T-helper 1 cell treated with Interleukin-12 subunit alpha and Interleukin-12 subunit beta and Interleukin-4 antibody, amounts not matched to agents 30 ng/mL and 1 ng/mL, for 36 hours (primary cell): ENCODE measurements at regions not wholly inside any gene's neighbourhood (a gene's known extent, or its start where the extent isn't known, plus 50 kb on each side); places are given as distances from the start of the nearest gene placed in this dataset.

ENCODE experiments used
- intact Hi-C: fragments of 100-400 bp; cut with micrococcal nuclease; formaldehyde crosslinking; loops from one replicate; pipeline ENCODE4 v1.15.1; 2024

GRCh38 chr21:35905096-35905962 is 155.0 kb downstream of the SETD4 start:
- intact Hi-C loops, result no loop called here

GRCh38 chr21:35900539-35900938 is 159.8 kb downstream of the SETD4 start:
- intact Hi-C loops, result no loop called here

GRCh38 chr21:35896060-35896459 is 164.3 kb downstream of the SETD4 start:
- intact Hi-C loops, result no loop called here

- intact Hi-C loops, result no loop called here
Measured at GRCh38 chr21:35895598-35895997, 164.7 kb downstream of the SETD4 start.

- intact Hi-C loops, result no loop called here
Measured at GRCh38 chr21:35893156-35893555, 167.2 kb downstream of the SETD4 start.

GRCh38 chr21:35886887-35887286 is 173.4 kb downstream of the SETD4 start:
- intact Hi-C loops, result no loop called here

GRCh38 chr21:35885942-35886541 is 174.3 kb downstream of the SETD4 start:
- intact Hi-C loops, result no loop called here

- intact Hi-C loops, result no loop called here
Measured at GRCh38 chr21:35882791-35883240, 177.5 kb downstream of the SETD4 start.

GRCh38 chr21:35873441-35873840 is 186.9 kb downstream of the SETD4 start:
- intact Hi-C loops, result no loop called here

- intact Hi-C loops, result no loop called here
Measured at GRCh38 chr21:35871906-35872305, 188.4 kb downstream of the SETD4 start.

- intact Hi-C loops, result no loop called here
Measured at GRCh38 chr21:35868869-35869223, 191.5 kb downstream of the SETD4 start.

GRCh38 chr21:35868005-35868868 is 192.1 kb downstream of the SETD4 start:
- intact Hi-C loops, result no loop called here

GRCh38 chr21:35864039-35864438 is 196.3 kb downstream of the SETD4 start:
- intact Hi-C loops, result no loop called here

- intact Hi-C loops, result no loop called here
Measured at GRCh38 chr21:35862969-35863368, 197.4 kb downstream of the SETD4 start.

GRCh38 chr21:35861661-35862060 is 198.7 kb downstream of the SETD4 start:
- intact Hi-C loops, result no loop called here

- intact Hi-C loops, result no loop called here
Measured at GRCh38 chr21:35860189-35860869, 200.0 kb downstream of the SETD4 start.

- intact Hi-C loops, result no loop called here
Measured at GRCh38 chr21:35859677-35860076, 200.6 kb downstream of the SETD4 start.

- intact Hi-C loops, result no loop called here
Measured at GRCh38 chr21:35857095-35857494, 203.2 kb downstream of the SETD4 start.

GRCh38 chr21:35855484-35855883 is 204.8 kb downstream of the SETD4 start:
- intact Hi-C loops, result no loop called here

- intact Hi-C loops, result no loop called here
Measured at GRCh38 chr21:35854281-35854680, 206.0 kb downstream of the SETD4 start.
